SKM-1 (cell line): ENCODE measurements at regions not wholly inside any gene's neighbourhood (a gene's known extent, or its start where the extent isn't known, plus 50 kb on each side); places are given as distances from the start of the nearest gene placed in this dataset.
"Not testable (repeated sequence)": the region's sequence is repeated elsewhere in the genome, so short reads cannot be mapped to it uniquely, and the experiment has no call there.

Experiments used
- DNase-seq: peaks from one replicate; lab custom pipeline; 2025; ENCODE audit not compliant: unreplicated experiment; lab: John Stamatoyannopoulos, UW

DNA sequence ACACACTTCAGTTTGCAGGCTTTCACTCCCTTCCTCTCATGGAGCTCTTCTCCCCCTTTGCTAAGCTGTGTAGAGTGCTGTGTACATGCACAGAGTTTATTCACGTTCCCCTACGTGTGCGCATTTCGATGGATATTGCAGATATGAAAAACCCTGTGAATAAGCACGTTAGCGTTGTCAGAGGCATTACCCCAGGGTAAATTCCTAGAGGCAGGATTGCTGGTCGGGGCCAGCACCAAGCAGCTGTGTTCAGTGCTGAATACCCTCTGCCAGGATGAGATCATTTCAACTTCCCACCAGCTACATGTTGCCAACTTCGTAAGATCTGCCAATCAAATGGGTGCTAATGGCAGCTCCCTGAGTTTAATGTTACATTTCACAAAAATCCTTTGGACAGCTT lies 172.3 kb upstream of the PPP1R26 start:
- no peak for DNase-seq

DNA sequence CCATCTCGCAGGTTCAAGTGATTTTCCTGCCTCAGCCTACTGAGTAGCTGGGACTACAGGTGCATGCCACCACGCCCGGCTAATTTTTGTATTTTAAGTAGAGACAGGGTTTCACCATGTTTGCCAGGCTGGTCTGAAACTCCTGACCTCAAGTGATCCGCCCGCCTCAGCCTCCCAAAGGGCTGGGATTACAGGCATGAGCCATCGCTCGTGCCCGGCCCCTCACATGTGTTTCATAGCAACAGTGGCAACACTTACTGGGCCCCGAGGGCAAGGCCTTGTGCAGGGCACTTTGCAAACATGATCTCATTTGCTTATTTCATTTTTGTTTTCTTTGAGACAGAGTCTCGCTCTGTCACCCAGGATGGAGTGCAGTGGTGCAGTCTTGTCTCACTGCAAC lies 171.7 kb upstream of the PPP1R26 start:
- DNase-seq, result not testable (repeated sequence)

DNA sequence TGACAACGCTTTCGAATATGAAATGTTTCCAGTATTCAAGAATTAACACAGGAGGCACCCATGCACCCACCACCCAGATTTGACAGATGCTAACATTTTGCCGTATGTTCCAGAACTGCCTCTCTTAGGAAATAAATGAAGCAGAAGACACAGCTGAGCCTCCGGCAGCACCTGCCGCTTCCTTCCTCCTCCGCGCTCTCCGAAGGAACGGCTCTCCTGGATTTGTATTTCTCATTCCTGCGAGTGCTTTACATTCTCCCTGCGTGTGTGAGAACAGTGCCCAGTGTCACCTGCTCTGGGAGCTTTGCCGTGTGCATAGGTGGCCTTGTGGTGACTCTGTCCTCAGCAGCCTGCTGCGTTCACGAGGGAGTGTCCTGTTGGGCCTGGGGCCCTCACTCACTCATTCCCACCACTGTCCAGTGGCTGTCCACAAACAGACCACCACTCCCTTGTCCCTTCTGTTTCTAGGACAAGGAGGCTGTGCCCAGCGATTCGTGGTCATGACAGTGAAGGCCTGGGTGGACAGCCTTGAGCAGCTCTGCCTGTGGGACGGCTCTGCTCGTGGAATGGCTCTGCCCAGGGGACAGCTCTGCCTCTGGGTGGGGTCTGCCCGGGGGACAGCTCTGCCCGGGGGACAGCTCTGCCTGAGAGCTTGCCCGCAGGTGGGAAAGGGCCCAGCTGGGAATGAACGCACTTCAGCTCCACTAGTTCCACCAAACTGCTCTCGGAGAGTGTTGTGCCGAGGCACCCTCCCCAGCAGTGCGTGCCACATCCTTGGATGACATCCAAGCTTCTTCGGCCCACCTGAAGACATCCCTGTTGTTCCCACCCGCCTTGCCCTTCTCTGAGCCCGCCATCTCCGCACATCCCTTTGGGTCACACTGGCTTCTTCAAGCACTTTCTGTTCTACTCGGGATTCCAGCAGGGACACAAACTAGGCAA lies 170.5 kb upstream of the PPP1R26 start:
- DNase-seq, result no peak

- DNase-seq, result no peak
These were observed 169.8 kb upstream of the PPP1R26 start for GRCh38 chr9:135309763-135310125.

- no peak for DNase-seq
These were observed 169.4 kb upstream of the PPP1R26 start for GRCh38 chr9:135310134-135310533.

- DNase-seq, result no peak
These were observed 164.0 kb upstream of the PPP1R26 start for GRCh38 chr9:135315572-135315971.

- no peak for DNase-seq
These were observed 159.3 kb upstream of the PPP1R26 start for GRCh38 chr9:135320331-135320730.

GRCh38 chr9:135320943-135321342 lies 158.6 kb upstream of the PPP1R26 start:
- DNase-seq, result no peak

DNA sequence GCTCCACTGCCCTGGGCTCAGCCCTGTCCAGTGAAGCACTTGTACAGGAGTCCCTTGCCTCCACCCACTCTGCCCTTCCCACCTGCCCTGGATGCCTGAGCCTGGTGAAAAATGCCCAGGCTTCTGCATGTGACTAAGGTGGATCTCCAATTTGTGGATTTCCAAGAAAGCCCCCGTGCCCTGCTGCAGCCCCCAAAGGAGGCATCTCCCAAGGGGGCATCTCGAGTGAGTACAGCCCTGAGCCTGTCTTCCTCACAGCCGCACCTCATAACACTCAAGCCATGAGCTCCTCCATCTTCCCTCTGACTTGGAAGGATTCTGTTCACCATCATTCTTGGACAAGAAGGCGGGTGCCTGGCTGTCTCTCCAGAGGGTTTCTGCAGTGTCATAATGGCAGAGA lies 158.0 kb upstream of the PPP1R26 start:
- no peak for DNase-seq

DNA sequence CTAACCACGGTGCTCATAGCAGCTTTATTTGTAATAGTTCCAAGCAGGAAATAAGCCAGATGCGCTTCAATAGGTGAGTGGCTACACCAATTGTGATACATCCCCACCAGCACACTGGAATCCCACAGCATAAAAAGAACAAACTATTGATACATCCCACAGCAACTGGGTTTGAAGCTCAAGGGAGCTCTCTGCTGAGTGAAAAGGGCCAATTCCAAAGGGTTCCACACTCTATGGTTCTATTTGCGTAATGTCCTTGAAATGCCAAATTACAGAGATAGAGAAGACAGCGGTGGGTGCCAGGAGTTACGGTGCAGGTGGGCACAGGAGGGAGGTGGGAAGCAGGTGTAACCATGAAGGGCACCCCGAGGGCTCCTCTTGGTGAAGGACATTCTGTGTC lies 155.3 kb upstream of the PPP1R26 start:
- no peak for DNase-seq

- no peak for DNase-seq
These were observed 153.4 kb upstream of the PPP1R26 start for GRCh38 chr9:135326141-135326540.

- DNase-seq, result no peak
These were observed 152.9 kb upstream of the PPP1R26 start for GRCh38 chr9:135326633-135327152.

DNA sequence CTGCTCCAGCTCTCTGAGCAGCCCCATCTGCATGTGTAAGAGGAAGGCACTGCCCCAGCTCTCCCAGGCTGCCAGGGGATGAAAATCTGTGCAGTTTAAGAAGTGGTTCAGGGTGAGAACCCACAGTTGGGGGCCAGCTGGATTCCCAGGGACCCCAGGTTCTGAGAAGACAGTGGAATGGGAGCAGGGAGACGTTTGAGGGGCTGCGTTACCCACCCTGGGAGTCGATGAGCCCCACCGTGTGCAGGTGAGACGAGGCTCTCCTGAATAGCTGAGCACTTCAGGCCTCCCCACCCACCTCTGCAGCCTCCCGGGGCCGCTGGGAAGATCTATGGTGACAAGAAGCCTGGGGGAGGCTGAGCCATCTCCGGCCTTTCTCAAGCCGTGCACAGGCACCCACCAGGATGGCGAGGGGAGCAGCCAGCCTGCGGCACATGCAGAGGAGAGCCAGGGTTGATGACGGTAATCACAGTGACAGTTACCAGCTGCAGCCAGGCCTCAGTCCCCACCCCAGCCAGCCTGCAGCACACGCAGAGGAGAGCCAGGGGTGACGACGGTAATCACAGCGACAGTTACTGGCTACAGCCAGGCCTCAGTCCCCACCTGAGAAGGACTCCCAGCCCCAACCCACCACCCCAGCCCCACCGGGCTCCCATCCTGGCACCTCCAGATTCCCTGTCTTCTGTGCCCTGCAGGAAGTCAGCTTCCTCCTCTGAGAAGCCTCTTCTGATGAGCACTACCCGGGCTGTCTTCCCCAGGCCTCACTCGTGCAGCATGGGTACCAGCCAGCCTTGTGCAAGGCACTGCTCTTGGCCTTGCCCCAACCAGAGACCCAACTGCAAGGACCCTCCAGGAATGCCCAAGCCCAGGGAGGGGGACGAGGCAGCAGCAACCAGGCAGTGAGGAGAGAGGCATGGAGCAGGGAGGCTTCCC lies 150.8 kb upstream of the PPP1R26 start:
- no peak for DNase-seq

DNA sequence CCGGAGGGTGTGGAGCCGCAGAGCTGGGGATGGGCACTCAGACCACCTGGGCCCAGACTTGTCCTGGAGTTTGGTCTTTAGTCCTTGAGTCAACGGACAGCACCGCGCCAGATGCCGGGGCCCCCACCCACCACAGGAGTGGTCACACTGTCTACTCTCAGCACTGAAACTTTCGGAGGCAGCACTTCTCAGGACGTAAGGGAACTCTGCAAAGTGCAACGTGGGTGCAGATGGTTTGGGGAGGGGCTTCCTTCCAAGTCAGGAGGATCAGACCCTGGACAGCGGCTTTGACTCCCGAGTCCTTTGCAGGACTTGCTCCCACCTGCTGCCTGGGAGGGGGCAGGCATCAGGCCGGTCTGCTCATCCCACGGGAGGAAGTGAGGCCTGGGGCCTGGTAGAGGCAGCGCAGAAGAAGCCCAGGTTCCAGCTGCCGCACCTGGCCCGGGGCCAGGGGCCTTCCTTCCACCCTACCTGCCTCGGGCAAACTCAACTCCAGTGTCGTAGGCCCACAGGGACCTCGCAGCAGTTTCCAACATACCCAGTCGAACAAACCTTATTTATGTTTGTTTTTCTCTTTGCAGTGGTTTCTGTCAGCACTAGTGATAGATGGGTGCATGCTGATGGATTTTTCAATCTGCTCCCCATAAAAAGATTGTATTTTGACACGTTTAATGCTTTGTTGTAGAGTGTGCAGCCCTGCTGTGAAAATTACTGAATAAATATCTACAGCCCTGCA lies 149.8 kb upstream of the PPP1R26 start:
- no peak for DNase-seq

- no peak for DNase-seq
These were observed 149.3 kb upstream of the PPP1R26 start for GRCh38 chr9:135330307-135330631.

- DNase-seq, result no peak
These were observed 148.6 kb upstream of the PPP1R26 start for GRCh38 chr9:135330685-135331590.

GRCh38 chr9:135332516-135332915 lies 147.1 kb upstream of the PPP1R26 start:
- no peak for DNase-seq

- DNase-seq, result no peak
These were observed 146.4 kb upstream of the PPP1R26 start for GRCh38 chr9:135332979-135333748.

DNA sequence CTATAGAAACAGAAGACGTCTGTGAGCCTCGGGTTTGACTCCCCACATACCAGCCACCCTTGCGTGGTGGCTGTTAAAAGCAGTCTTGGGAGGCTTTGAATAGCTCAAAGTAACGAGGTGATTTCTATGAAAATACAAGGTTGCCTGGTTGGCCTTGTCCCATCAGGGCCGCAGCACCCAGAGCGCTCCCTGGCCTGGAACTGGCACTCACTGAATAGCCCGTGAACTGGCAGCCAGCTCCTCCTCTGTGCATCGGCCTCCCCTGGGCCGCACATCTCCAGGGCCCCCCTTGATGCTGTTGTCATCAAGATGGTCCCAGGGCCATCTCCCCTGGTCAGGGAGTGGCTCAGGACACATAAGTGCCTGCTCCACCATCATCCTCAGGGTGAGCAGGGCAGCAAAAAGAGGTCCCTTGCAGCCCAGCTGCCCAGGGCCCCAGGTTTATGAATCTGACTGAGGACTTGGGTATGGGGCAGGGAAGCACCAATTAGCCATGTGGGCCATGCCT lies 144.6 kb upstream of the PPP1R26 start:
- no peak for DNase-seq
